PFSK-1 (cell line): ENCODE measurements at regions not wholly inside any gene's neighbourhood (a gene's known extent, or its start where the extent isn't known, plus 50 kb on each side); places are given as distances from the start of the nearest gene placed in this dataset.

Experiments
- FOXP2 ChIP-seq: optimal IDR thresholded peaks from 2 replicates; pipeline ENCODE3; 2011; ENCODE audit warnings: borderline replicate concordance, control low read depth, inconsistent platforms; ENCODE audit not compliant: insufficient read depth; ENCODE audit errors: extremely low read length, extremely low read depth
- POLR2AphosphoS5 ChIP-seq: IDR thresholded peaks from 2 replicates; pipeline ENCODE4 v1.6.1; 2012; ENCODE audit warnings: low read depth, mild to moderate bottlenecking, control low read depth, low read length, moderate library complexity
- SIN3A ChIP-seq: IDR thresholded peaks from 2 replicates; pipeline ENCODE4 v1.6.1; 2012; ENCODE audit warnings: mild to moderate bottlenecking, low read length, moderate library complexity, borderline replicate concordance; ENCODE audit not compliant: insufficient read depth
- TAF1 ChIP-seq: IDR thresholded peaks from 2 replicates; pipeline ENCODE4 v1.6.1; 2012; ENCODE audit warnings: low read length, control low read depth, borderline replicate concordance; ENCODE audit not compliant: insufficient read depth
- TF ChIP-seq, protein P1 (sequence below), 2 experiments: IDR thresholded peaks; 2 replicates each; pipeline versions ENCODE4 v1.6.1 to v1.8.0; 2011 to 2012; ENCODE audit warnings: low read depth in 2 of 2, low read length in 2 of 2, control low read depth in 1 of 2, inconsistent platforms in 1 of 2, mild to moderate bottlenecking in 1 of 2, moderate library complexity in 1 of 2; ENCODE audit not compliant: insufficient read depth in 1 of 2

DNA sequence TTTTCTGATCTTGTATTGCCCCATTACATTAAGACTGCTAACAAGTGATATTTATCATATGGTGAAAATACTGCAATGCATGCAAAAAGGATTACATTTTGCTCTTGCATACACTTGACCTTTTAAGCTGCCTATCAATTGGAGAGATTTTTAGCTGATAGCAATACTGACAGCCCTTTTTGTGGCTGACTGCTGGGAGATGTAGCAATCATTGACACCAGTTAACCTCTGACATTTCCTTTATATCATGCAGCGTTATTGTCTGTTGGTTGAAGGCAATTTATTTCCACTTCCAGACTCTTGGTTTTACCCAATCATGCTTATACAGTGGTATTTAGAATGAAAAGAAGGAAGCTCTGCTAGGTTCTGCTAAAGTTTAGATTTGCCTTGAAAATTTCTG lies 364.0 kb downstream of the LMO7 start:
- TF ChIP-seq TAF1 = no peak
- TF ChIP-seq, protein P1, sequence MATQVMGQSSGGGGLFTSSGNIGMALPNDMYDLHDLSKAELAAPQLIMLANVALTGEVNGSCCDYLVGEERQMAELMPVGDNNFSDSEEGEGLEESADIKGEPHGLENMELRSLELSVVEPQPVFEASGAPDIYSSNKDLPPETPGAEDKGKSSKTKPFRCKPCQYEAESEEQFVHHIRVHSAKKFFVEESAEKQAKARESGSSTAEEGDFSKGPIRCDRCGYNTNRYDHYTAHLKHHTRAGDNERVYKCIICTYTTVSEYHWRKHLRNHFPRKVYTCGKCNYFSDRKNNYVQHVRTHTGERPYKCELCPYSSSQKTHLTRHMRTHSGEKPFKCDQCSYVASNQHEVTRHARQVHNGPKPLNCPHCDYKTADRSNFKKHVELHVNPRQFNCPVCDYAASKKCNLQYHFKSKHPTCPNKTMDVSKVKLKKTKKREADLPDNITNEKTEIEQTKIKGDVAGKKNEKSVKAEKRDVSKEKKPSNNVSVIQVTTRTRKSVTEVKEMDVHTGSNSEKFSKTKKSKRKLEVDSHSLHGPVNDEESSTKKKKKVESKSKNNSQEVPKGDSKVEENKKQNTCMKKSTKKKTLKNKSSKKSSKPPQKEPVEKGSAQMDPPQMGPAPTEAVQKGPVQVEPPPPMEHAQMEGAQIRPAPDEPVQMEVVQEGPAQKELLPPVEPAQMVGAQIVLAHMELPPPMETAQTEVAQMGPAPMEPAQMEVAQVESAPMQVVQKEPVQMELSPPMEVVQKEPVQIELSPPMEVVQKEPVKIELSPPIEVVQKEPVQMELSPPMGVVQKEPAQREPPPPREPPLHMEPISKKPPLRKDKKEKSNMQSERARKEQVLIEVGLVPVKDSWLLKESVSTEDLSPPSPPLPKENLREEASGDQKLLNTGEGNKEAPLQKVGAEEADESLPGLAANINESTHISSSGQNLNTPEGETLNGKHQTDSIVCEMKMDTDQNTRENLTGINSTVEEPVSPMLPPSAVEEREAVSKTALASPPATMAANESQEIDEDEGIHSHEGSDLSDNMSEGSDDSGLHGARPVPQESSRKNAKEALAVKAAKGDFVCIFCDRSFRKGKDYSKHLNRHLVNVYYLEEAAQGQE (IDR thresholded peaks at IDR 0.05; ENCODE audit: insufficient read depth in 1 of 2, low read depth in 2 of 2, low read length in 2 of 2) = no peak
- TF ChIP-seq SIN3A = no peak
- no peak for TF ChIP-seq POLR2AphosphoS5
- no peak for TF ChIP-seq FOXP2
